ENCODE measurements at regions not wholly inside any gene's neighbourhood (a gene's known extent, or its start where the extent isn't known, plus 50 kb on each side); places are given as distances from the start of the nearest gene placed in this dataset.

GRCh38 chr1:184152974-184153373 is 101.4 kb downstream of the TSEN15 start:
- no peak for TF ChIP-seq POLR2A (IDR thresholded peaks at IDR 0.05; ENCODE audit: low read depth, low read length)
- no peak for TF ChIP-seq POLR2AphosphoS5 (IDR thresholded peaks at IDR 0.05; ENCODE audit: low read depth, low read length)
